ENCODE measurements at regions not wholly inside any gene's neighbourhood (a gene's known extent, or its start where the extent isn't known, plus 50 kb on each side); places are given as distances from the start of the nearest gene placed in this dataset.

GRCh38 chr5:57338068-57338867, 144.3 kb downstream of the ACTBL2 start:
- DNase-seq (ENCODE audit: low read depth in 1 of 2, low spot score in 1 of 2): no peak

GRCh38 chr5:57335092-57335660, 147.4 kb downstream of the ACTBL2 start:
- DNase-seq (ENCODE audit: low read depth in 1 of 2, low spot score in 1 of 2): no peak

- no peak for DNase-seq (ENCODE audit: low read depth in 1 of 2, low spot score in 1 of 2)
Observed at GRCh38 chr5:57334475-57334874, 148.1 kb downstream of the ACTBL2 start.

- no peak for DNase-seq (ENCODE audit: low read depth in 1 of 2, low spot score in 1 of 2)
Observed at GRCh38 chr5:57332361-57332760, 150.2 kb downstream of the ACTBL2 start.

GRCh38 chr5:57327561-57328367, 153.9 kb downstream of the GPBP1 start:
- no peak for DNase-seq (ENCODE audit: low read depth in 1 of 2, low spot score in 1 of 2)

GRCh38 chr5:57325678-57326397, 152.0 kb downstream of the GPBP1 start:
- DNase-seq (ENCODE audit: low read depth in 1 of 2, low spot score in 1 of 2): no peak

- no peak for DNase-seq (ENCODE audit: low read depth in 1 of 2, low spot score in 1 of 2)
Observed at GRCh38 chr5:57324861-57325260, 151.0 kb downstream of the GPBP1 start.

- no peak for DNase-seq (ENCODE audit: low read depth in 1 of 2, low spot score in 1 of 2)
Observed at GRCh38 chr5:57324181-57324580, 150.3 kb downstream of the GPBP1 start.

- no peak for DNase-seq (ENCODE audit: low read depth in 1 of 2, low spot score in 1 of 2)
Observed at GRCh38 chr5:57320582-57320981, 146.7 kb downstream of the GPBP1 start.

- DNase-seq (ENCODE audit: low read depth in 1 of 2, low spot score in 1 of 2): no peak
Observed at GRCh38 chr5:57319628-57320027, 145.8 kb downstream of the GPBP1 start.

GRCh38 chr5:57318251-57318650, 144.4 kb downstream of the GPBP1 start:
- no peak for DNase-seq (ENCODE audit: low read depth in 1 of 2, low spot score in 1 of 2)

GRCh38 chr5:57317341-57317740, 143.5 kb downstream of the GPBP1 start:
- DNase-seq (ENCODE audit: low read depth in 1 of 2, low spot score in 1 of 2): no peak

- DNase-seq (ENCODE audit: low read depth in 1 of 2, low spot score in 1 of 2): no peak
Observed at GRCh38 chr5:57316798-57317327, 143.0 kb downstream of the GPBP1 start.

GRCh38 chr5:57315941-57316340, 142.1 kb downstream of the GPBP1 start:
- no peak for DNase-seq (ENCODE audit: low read depth in 1 of 2, low spot score in 1 of 2)
